ENCODE measurements at regions not wholly inside any gene's neighbourhood (a gene's known extent, or its start where the extent isn't known, plus 50 kb on each side); places are given as distances from the start of the nearest gene placed in this dataset.

DNA sequence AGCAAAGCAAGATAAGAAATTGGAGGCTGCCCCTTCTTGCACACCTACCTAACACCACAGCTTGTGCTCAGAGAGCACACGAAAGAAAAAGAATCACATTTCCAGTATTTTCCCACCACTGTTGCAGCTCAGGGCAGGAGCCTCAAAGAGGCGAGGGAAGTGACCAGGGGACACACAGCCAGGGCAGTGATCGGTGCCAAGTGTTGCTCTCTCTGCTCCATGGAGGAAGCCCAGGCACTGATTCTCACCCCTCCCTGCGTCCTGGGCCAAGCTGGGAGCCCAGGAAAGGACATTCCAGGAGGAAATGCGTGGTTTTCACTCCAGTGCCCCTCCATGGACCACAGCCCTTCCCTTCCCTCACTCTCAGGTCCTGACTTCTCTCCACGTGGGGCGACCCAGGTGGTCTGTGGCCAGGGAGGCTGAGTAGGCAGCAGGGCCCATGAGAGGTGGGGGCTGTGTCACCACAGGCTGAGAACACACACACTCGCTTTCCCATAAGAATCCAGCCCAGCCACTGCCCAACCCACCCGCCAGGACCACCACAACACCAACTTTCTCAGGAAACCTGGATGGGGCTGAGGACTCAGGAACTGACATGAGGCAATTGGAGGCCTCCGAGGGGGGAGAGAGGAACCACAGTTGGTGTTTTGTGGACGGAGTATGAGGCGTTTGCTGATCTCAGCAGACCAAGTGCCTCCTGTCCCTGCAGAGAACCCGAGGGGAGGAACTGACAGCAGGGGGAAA, 81.7 kb upstream of the MAFB start:
- no peak for TF ChIP-seq POLR2A (IDR thresholded peaks at IDR 0.05; ENCODE audit: borderline replicate concordance, extremely low read depth, insufficient read depth, insufficient read length)
- TF ChIP-seq POLR2AphosphoS5 (IDR thresholded peaks at IDR 0.05; ENCODE audit: low read depth, low read length), result no peak
- TF ChIP-seq SP1 (IDR thresholded peaks at IDR 0.05; ENCODE audit: low read depth), result no peak
- TF ChIP-seq, protein P1, sequence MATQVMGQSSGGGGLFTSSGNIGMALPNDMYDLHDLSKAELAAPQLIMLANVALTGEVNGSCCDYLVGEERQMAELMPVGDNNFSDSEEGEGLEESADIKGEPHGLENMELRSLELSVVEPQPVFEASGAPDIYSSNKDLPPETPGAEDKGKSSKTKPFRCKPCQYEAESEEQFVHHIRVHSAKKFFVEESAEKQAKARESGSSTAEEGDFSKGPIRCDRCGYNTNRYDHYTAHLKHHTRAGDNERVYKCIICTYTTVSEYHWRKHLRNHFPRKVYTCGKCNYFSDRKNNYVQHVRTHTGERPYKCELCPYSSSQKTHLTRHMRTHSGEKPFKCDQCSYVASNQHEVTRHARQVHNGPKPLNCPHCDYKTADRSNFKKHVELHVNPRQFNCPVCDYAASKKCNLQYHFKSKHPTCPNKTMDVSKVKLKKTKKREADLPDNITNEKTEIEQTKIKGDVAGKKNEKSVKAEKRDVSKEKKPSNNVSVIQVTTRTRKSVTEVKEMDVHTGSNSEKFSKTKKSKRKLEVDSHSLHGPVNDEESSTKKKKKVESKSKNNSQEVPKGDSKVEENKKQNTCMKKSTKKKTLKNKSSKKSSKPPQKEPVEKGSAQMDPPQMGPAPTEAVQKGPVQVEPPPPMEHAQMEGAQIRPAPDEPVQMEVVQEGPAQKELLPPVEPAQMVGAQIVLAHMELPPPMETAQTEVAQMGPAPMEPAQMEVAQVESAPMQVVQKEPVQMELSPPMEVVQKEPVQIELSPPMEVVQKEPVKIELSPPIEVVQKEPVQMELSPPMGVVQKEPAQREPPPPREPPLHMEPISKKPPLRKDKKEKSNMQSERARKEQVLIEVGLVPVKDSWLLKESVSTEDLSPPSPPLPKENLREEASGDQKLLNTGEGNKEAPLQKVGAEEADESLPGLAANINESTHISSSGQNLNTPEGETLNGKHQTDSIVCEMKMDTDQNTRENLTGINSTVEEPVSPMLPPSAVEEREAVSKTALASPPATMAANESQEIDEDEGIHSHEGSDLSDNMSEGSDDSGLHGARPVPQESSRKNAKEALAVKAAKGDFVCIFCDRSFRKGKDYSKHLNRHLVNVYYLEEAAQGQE (IDR thresholded peaks at IDR 0.05; ENCODE audit: low read depth), result no peak
- TF ChIP-seq, protein P2, sequence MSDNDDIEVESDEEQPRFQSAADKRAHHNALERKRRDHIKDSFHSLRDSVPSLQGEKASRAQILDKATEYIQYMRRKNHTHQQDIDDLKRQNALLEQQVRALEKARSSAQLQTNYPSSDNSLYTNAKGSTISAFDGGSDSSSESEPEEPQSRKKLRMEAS (IDR thresholded peaks at IDR 0.05), result no peak
- TF ChIP-seq, protein P3, sequence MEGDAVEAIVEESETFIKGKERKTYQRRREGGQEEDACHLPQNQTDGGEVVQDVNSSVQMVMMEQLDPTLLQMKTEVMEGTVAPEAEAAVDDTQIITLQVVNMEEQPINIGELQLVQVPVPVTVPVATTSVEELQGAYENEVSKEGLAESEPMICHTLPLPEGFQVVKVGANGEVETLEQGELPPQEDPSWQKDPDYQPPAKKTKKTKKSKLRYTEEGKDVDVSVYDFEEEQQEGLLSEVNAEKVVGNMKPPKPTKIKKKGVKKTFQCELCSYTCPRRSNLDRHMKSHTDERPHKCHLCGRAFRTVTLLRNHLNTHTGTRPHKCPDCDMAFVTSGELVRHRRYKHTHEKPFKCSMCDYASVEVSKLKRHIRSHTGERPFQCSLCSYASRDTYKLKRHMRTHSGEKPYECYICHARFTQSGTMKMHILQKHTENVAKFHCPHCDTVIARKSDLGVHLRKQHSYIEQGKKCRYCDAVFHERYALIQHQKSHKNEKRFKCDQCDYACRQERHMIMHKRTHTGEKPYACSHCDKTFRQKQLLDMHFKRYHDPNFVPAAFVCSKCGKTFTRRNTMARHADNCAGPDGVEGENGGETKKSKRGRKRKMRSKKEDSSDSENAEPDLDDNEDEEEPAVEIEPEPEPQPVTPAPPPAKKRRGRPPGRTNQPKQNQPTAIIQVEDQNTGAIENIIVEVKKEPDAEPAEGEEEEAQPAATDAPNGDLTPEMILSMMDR (IDR thresholded peaks at IDR 0.05 in 2 of 3, conservative IDR thresholded peaks at IDR 0.05 in 1 of 3; ENCODE audit: borderline replicate concordance in 1 of 3, insufficient read depth in 1 of 3, low read depth in 2 of 3, low read length in 2 of 3), result no peak
- no peak for TF ChIP-seq RAD21 (IDR thresholded peaks at IDR 0.05; ENCODE audit: low read depth)
- TF ChIP-seq EZH2 (IDR thresholded peaks at IDR 0.05), result no peak
- no peak for TF ChIP-seq EGR1 (IDR thresholded peaks at IDR 0.05; ENCODE audit: low read depth)
- TF ChIP-seq, protein P4, sequence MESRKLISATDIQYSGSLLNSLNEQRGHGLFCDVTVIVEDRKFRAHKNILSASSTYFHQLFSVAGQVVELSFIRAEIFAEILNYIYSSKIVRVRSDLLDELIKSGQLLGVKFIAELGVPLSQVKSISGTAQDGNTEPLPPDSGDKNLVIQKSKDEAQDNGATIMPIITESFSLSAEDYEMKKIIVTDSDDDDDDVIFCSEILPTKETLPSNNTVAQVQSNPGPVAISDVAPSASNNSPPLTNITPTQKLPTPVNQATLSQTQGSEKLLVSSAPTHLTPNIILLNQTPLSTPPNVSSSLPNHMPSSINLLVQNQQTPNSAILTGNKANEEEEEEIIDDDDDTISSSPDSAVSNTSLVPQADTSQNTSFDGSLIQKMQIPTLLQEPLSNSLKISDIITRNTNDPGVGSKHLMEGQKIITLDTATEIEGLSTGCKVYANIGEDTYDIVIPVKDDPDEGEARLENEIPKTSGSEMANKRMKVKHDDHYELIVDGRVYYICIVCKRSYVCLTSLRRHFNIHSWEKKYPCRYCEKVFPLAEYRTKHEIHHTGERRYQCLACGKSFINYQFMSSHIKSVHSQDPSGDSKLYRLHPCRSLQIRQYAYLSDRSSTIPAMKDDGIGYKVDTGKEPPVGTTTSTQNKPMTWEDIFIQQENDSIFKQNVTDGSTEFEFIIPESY (IDR thresholded peaks at IDR 0.05; ENCODE audit: extremely low read depth, insufficient replicate concordance, low read length), result no peak
- TF ChIP-seq, protein P5, sequence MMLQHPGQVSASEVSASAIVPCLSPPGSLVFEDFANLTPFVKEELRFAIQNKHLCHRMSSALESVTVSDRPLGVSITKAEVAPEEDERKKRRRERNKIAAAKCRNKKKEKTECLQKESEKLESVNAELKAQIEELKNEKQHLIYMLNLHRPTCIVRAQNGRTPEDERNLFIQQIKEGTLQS (IDR thresholded peaks at IDR 0.05), result no peak
- no peak for TF ChIP-seq CEBPB (IDR thresholded peaks at IDR 0.05; ENCODE audit: low read depth)
